H9 (cell line): ENCODE measurements at regions not wholly inside any gene's neighbourhood (a gene's known extent, or its start where the extent isn't known, plus 50 kb on each side); places are given as distances from the start of the nearest gene placed in this dataset.

Experiments used
- DNase-seq: peaks from one replicate; pipeline ENCODE4 v3.0.0-alpha.2; 2017
- H2AFZ ChIP-seq: one replicate; pipeline ENCODE4 v1.6.1; 2013; ENCODE audit warnings: mild to moderate bottlenecking, low read length, control low read depth, moderate library complexity
- H2AK5ac ChIP-seq: 2 replicates; pipeline ENCODE4 v1.6.1; 2013; ENCODE audit warnings: low read length, control low read depth, mixed read lengths; ENCODE audit not compliant: insufficient read length
- H2BK120ac ChIP-seq: one replicate; pipeline ENCODE4 v1.6.1; 2013; ENCODE audit warnings: low read depth, mild to moderate bottlenecking, low read length, control low read depth, inconsistent platforms; ENCODE audit not compliant: poor library complexity, severe bottlenecking
- H2BK12ac ChIP-seq: 2 replicates; pipeline ENCODE4 v1.6.1; 2013; ENCODE audit warnings: low read length, control low read depth, mixed read lengths, low read depth; ENCODE audit not compliant: insufficient read length
- H2BK15ac ChIP-seq: 2 replicates; pipeline ENCODE4 v1.6.1; 2013; ENCODE audit warnings: low read depth, low read length, control low read depth
- H2BK20ac ChIP-seq: one replicate; pipeline ENCODE4 v1.6.1; 2013; ENCODE audit warnings: low read depth, mild to moderate bottlenecking, low read length, control low read depth, inconsistent platforms; ENCODE audit not compliant: poor library complexity, severe bottlenecking
- H2BK5ac ChIP-seq: 2 replicates; pipeline ENCODE4 v1.6.1; 2013; ENCODE audit warnings: low read length, control low read depth, mixed read lengths; ENCODE audit not compliant: insufficient read length
- H3K14ac ChIP-seq: 2 replicates; pipeline ENCODE4 v1.6.1; 2013; ENCODE audit warnings: low read length, control low read depth; ENCODE audit not compliant: insufficient read depth
- H3K18ac ChIP-seq: 2 replicates; pipeline ENCODE4 v1.6.1; 2013; ENCODE audit warnings: low read depth, mild to moderate bottlenecking, mixed read lengths, low read length, control low read depth; ENCODE audit not compliant: insufficient read length
- H3K23ac ChIP-seq: 2 replicates; pipeline ENCODE4 v1.6.1; 2013; ENCODE audit warnings: low read length, control low read depth, mixed read lengths, low read depth; ENCODE audit not compliant: insufficient read length
- H3K23me2 ChIP-seq: 2 replicates; pipeline ENCODE4 v1.6.1; 2013; ENCODE audit warnings: low read depth, mild to moderate bottlenecking, mixed read lengths, low read length, control low read depth; ENCODE audit not compliant: insufficient read length, poor library complexity, severe bottlenecking
- H3K27ac ChIP-seq: 2 replicates; pipeline ENCODE4 v1.5.1; 2013; ENCODE audit warnings: low read length, control low read depth, mixed read lengths, low read depth; ENCODE audit not compliant: insufficient read length
- H3K27me3 ChIP-seq: 2 replicates; pipeline ENCODE4 v1.6.1; 2013; ENCODE audit warnings: low read length, control low read depth, inconsistent platforms; ENCODE audit not compliant: insufficient read depth
- H3K4ac ChIP-seq: 2 replicates; pipeline ENCODE4 v1.6.1; 2013; ENCODE audit warnings: low read depth, mild to moderate bottlenecking, control low read depth, inconsistent platforms, low read length, moderate library complexity
- H3K4me1 ChIP-seq: 2 replicates; pipeline ENCODE4 v1.6.1; 2013; ENCODE audit warnings: low read length, control low read depth, inconsistent platforms; ENCODE audit not compliant: insufficient read depth
- H3K4me2 ChIP-seq: 2 replicates; pipeline ENCODE4 v1.6.1; 2013; ENCODE audit warnings: low read length, control low read depth, mixed read lengths; ENCODE audit not compliant: insufficient read length, insufficient read depth
- H3K56ac ChIP-seq: 2 replicates; pipeline ENCODE4 v1.6.1; 2013; ENCODE audit warnings: low read depth, mild to moderate bottlenecking, mixed read lengths, low read length, control low read depth; ENCODE audit not compliant: insufficient read length
- H3K79me1 ChIP-seq: 2 replicates; pipeline ENCODE4 v1.6.1; 2013; ENCODE audit warnings: low read depth, mild to moderate bottlenecking, moderate library complexity, low read length, control low read depth, inconsistent platforms; ENCODE audit not compliant: insufficient read depth, poor library complexity, severe bottlenecking
- H3K79me2 ChIP-seq: 2 replicates; pipeline ENCODE4 v1.6.1; 2013; ENCODE audit warnings: low read length, control low read depth, inconsistent platforms; ENCODE audit not compliant: insufficient read depth
- H3K9ac ChIP-seq: 2 replicates; pipeline ENCODE4 v1.6.1; 2013; ENCODE audit warnings: low read length, control low read depth, mixed read lengths; ENCODE audit not compliant: insufficient read length; ENCODE audit errors: extremely low read depth
- H3K9me3 ChIP-seq: one replicate; pipeline ENCODE4 v1.6.1; 2013; ENCODE audit warnings: low read depth, low read length, inconsistent platforms; ENCODE audit not compliant: control insufficient read depth
- H3T11ph ChIP-seq: one replicate; pipeline ENCODE4 v1.6.1; 2013; ENCODE audit warnings: mild to moderate bottlenecking, low read length, control low read depth, inconsistent platforms
- H4K20me1 ChIP-seq: one replicate; pipeline ENCODE4 v1.6.1; 2013; ENCODE audit not compliant: control insufficient read depth, insufficient read length, insufficient read depth
- H4K5ac ChIP-seq: 2 replicates; pipeline ENCODE4 v1.6.1; 2013; ENCODE audit warnings: low read depth, mild to moderate bottlenecking, mixed read lengths, low read length, control low read depth; ENCODE audit not compliant: insufficient read length
- H4K8ac ChIP-seq: replicated peaks from 2 replicates; pipeline ENCODE4 v1.6.1; 2013; ENCODE audit warnings: low read length, control low read depth, mixed read lengths, low read depth; ENCODE audit not compliant: insufficient read length
- H4K91ac ChIP-seq: 2 replicates; pipeline ENCODE4 v1.6.1; 2013; ENCODE audit warnings: low read depth, mild to moderate bottlenecking, moderate library complexity, mixed read lengths, low read length, control low read depth; ENCODE audit not compliant: insufficient read length
- H3K27ac Mint-ChIP-seq, 3 experiments: 2 replicates in 2 of 3; 3 replicates in 1 of 3; pipeline ENCODE4 v1.8.0; 2020 to 2021; ENCODE audit warnings: mixed read lengths in 3 of 3, mild to moderate bottlenecking in 1 of 3, moderate library complexity in 1 of 3
- H3K27me3 Mint-ChIP-seq: 2 replicates; pipeline ENCODE4 v1.8.0; 2021; ENCODE audit warnings: low read depth, mild to moderate bottlenecking, moderate library complexity, mixed read lengths
- H3K36me3 Mint-ChIP-seq, 3 experiments: 2 replicates in 2 of 3; 3 replicates in 1 of 3; pipeline ENCODE4 v1.8.0; 2020 to 2021; ENCODE audit warnings: low read depth in 3 of 3, mixed read lengths in 3 of 3; ENCODE audit not compliant: insufficient read depth in 1 of 3
- H3K4me1 Mint-ChIP-seq, 2 experiments: 2 replicates each; pipeline ENCODE4 v1.8.0; 2020; ENCODE audit warnings: mixed read lengths in 2 of 2
- H3K4me3 Mint-ChIP-seq, 2 experiments: 2 replicates in 1 of 2; 3 replicates in 1 of 2; pipeline ENCODE4 v1.8.0; 2020 to 2021; ENCODE audit warnings: mild to moderate bottlenecking in 2 of 2, mixed read lengths in 2 of 2, moderate library complexity in 1 of 2
- H3K9me3 Mint-ChIP-seq, 2 experiments: 2 replicates in 1 of 2; 3 replicates in 1 of 2; pipeline ENCODE4 v1.8.0; 2020; ENCODE audit warnings: mild to moderate bottlenecking in 2 of 2, mixed read lengths in 2 of 2, moderate library complexity in 1 of 2
- CTCF ChIP-seq: fragments of 200-600 bp; sonication (generic); conservative IDR thresholded peaks from 3 replicates; pipeline ENCODE4 v1.8.0; 2021; ENCODE audit warnings: antibody characterized with exemption, mild to moderate bottlenecking
- WGBS: extraction: QIAGEN DNeasy Blood & Tissue Kit; methylation state at CpG from one replicate; pipeline ENCODE4 v1.1.7; 2013; ENCODE audit warnings: missing lambda C conversion rate, low lambda C conversion rate, mixed read lengths; ENCODE audit not compliant: insufficient read length; ENCODE audit errors: extremely low coverage; 5-methylcytosine and 5-hydroxymethylcytosine counted together

DNA sequence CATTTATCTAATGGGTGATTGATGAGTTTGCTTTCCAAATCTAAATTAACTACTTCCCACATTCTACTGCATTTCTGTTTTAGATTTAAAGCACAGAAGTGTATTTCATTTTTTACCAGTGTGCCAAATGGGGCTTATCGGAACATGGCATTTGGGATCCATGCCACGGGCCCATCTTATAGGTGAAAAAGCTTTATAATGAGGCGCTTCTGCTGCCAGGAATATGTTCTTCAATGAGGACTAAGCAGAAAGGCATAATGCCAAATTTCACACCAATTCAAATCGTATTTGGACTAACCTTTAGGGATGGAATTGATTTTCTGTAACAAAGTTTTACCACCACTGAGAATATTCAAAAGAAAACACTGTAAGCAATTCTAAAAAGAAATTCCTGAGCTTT, 803.5 kb upstream of the FLRT2 start:
- Histone ChIP-seq H3K23ac (no peak overlapping the region), H4K5ac (no peak overlapping the region), H3K56ac (no peak overlapping the region), H2BK15ac (no peak overlapping the region), H3T11ph (no peak overlapping the region), H3K9me3 (no peaks in the 10 kb centered on the region), H3K4me2 (no peak overlapping the region), H2AFZ (no peak overlapping the region), H3K14ac (no peak overlapping the region), H2BK20ac (no peak overlapping the region), H3K23me2 (no peaks in the 10 kb centered on the region), H3K79me1 (no peaks in the 10 kb centered on the region), H4K8ac (no peak overlapping the region), H3K18ac (no peak overlapping the region), H3K4ac (no peak overlapping the region), H3K79me2 (no peaks in the 10 kb centered on the region), H4K20me1 (no peaks in the 10 kb centered on the region), H2BK5ac (no peak overlapping the region), H2AK5ac (no peak overlapping the region), H3K27me3 (no peaks in the 10 kb centered on the region), H3K4me1 (no peaks in the 10 kb centered on the region), H3K27ac (no peak overlapping the region), H2BK120ac (no peak overlapping the region), H3K9ac (no peak overlapping the region), H4K91ac (no peak overlapping the region), H2BK12ac (no peak overlapping the region)
- Mint-ChIP-seq H3K27me3 (no peaks in the 10 kb centered on the region), H3K27ac (no peak overlapping the region), H3K4me1 (no peaks in the 10 kb centered on the region), H3K4me3 (no peak overlapping the region), H3K9me3 (no peaks in the 10 kb centered on the region; a peak in 1 of 5 replicates), H3K36me3 (no peaks in the 10 kb centered on the region)
- no peak for TF ChIP-seq CTCF
- no peak for DNase-seq
- no CpG with 5 or more reads among the region's 4 CpGs for WGBS
